HL-60 (cell line): ENCODE measurements at regions not wholly inside any gene's neighbourhood (a gene's known extent, or its start where the extent isn't known, plus 50 kb on each side); places are given as distances from the start of the nearest gene placed in this dataset.

Experiments used
- TF ChIP-seq, protein P1 (sequence below): IDR thresholded peaks from one replicate; pipeline ENCODE4 v1.5.1; 2011; ENCODE audit warnings: low read length, control low read depth, inconsistent platforms; ENCODE audit not compliant: insufficient read depth
- TF ChIP-seq, protein P2 (sequence below): IDR thresholded peaks from 2 replicates; pipeline ENCODE4 v1.6.1; 2012; ENCODE audit warnings: low read depth; ENCODE audit not compliant: insufficient replicate concordance

DNA sequence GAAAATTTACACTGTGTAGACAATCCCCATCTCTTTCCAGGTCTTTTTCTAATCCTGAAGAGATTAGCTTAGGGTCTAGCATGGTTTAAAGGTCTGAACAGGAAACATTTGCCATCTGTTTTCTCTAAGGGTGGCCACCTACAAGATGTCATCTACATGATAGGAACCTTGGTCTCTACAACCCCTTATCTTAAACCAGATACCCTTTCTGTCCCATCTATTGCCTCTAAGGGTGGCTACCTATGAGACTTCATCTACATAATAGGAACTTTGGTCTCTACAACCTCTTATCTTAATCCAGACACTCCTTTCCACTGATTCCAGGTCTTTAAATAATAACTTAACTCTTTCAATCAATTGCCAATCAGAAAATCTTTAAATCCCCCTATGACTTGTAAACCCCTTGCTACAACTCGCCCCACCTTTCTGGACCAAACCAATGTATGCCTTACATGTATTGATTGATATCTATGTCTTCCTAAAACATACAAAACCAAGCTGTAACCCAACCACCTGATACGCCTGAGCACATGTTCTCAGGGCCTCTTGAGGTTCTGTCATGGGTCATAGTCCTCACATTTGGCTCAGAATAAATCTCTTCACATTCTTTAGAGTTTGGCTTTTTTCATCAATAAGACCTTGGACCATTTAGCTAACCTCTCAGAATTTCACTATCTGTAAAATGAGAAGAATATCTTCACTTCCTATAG lies 605.0 kb downstream of the TUSC7 start:
- TF ChIP-seq, protein P1, sequence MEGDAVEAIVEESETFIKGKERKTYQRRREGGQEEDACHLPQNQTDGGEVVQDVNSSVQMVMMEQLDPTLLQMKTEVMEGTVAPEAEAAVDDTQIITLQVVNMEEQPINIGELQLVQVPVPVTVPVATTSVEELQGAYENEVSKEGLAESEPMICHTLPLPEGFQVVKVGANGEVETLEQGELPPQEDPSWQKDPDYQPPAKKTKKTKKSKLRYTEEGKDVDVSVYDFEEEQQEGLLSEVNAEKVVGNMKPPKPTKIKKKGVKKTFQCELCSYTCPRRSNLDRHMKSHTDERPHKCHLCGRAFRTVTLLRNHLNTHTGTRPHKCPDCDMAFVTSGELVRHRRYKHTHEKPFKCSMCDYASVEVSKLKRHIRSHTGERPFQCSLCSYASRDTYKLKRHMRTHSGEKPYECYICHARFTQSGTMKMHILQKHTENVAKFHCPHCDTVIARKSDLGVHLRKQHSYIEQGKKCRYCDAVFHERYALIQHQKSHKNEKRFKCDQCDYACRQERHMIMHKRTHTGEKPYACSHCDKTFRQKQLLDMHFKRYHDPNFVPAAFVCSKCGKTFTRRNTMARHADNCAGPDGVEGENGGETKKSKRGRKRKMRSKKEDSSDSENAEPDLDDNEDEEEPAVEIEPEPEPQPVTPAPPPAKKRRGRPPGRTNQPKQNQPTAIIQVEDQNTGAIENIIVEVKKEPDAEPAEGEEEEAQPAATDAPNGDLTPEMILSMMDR = no peak
- TF ChIP-seq, protein P2, sequence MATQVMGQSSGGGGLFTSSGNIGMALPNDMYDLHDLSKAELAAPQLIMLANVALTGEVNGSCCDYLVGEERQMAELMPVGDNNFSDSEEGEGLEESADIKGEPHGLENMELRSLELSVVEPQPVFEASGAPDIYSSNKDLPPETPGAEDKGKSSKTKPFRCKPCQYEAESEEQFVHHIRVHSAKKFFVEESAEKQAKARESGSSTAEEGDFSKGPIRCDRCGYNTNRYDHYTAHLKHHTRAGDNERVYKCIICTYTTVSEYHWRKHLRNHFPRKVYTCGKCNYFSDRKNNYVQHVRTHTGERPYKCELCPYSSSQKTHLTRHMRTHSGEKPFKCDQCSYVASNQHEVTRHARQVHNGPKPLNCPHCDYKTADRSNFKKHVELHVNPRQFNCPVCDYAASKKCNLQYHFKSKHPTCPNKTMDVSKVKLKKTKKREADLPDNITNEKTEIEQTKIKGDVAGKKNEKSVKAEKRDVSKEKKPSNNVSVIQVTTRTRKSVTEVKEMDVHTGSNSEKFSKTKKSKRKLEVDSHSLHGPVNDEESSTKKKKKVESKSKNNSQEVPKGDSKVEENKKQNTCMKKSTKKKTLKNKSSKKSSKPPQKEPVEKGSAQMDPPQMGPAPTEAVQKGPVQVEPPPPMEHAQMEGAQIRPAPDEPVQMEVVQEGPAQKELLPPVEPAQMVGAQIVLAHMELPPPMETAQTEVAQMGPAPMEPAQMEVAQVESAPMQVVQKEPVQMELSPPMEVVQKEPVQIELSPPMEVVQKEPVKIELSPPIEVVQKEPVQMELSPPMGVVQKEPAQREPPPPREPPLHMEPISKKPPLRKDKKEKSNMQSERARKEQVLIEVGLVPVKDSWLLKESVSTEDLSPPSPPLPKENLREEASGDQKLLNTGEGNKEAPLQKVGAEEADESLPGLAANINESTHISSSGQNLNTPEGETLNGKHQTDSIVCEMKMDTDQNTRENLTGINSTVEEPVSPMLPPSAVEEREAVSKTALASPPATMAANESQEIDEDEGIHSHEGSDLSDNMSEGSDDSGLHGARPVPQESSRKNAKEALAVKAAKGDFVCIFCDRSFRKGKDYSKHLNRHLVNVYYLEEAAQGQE = no peak
